OCI-LY7 (cell line): ENCODE measurements at regions not wholly inside any gene's neighbourhood (a gene's known extent, or its start where the extent isn't known, plus 50 kb on each side); places are given as distances from the start of the nearest gene placed in this dataset.

ENCODE experiments used
- BruUV-seq: library from RNA; stranded (reverse); fragments of 400-500 nt; replicated peaks from 2 replicates; lab custom pipeline; 2021; lab: Mats Ljungman, UMichigan
- CTCF ChIA-PET: fragments of 300-600 bp; sonication (Branson Sonifier 250); formaldehyde crosslinking; loops from one replicate; lab custom pipeline; 2022; ENCODE audit warnings: antibody characterized with exemption; ENCODE audit not compliant: unreplicated experiment; lab: Charles Lee
- POLR2A ChIA-PET: fragments of 300-600 bp; sonication (Branson Sonifier 250); formaldehyde crosslinking; loops from one replicate; lab custom pipeline; 2022; ENCODE audit warnings: antibody characterized with exemption; lab: Charles Lee
- DNase-seq: peaks from one replicate; pipeline ENCODE4 v3.0.0-alpha.2; 2015; ENCODE audit warnings: low spot score
- H2AFZ ChIP-seq: fragments of 200-600 bp; sonication (generic), shearing (Covaris generic); 2 replicates; pipeline ENCODE4 v1.6.1; 2014; ENCODE audit warnings: mild to moderate bottlenecking, antibody characterized with exemption, low read length, moderate library complexity
- H3K27ac ChIP-seq: fragments of 200-600 bp; sonication (generic); 2 replicates; pipeline ENCODE4 v1.5.1; 2014; ENCODE audit warnings: mixed run types, low read depth, mild to moderate bottlenecking, moderate library complexity, low read length, inconsistent platforms; ENCODE audit not compliant: poor library complexity, severe bottlenecking
- H3K36me3 ChIP-seq: fragments of 200-600 bp; sonication (generic); 2 replicates; pipeline ENCODE4 v1.6.1; 2014; ENCODE audit warnings: mild to moderate bottlenecking, antibody characterized with exemption, low read length, moderate library complexity, mixed read lengths; ENCODE audit not compliant: insufficient read depth
- H3K4me1 ChIP-seq: fragments of 200-600 bp; sonication (generic); 2 replicates; pipeline ENCODE4 v1.5.1; 2014; ENCODE audit warnings: mild to moderate bottlenecking, low read length; ENCODE audit not compliant: insufficient read depth, poor library complexity, severe bottlenecking
- H3K4me2 ChIP-seq: fragments of 200-600 bp; sonication (generic); 2 replicates; pipeline ENCODE4 v1.6.1; 2014; ENCODE audit warnings: mild to moderate bottlenecking, low read length
- H3K4me3 ChIP-seq: fragments of 200-600 bp; sonication (generic); 2 replicates; pipeline ENCODE4 v1.5.1; 2014; ENCODE audit warnings: mild to moderate bottlenecking, low read depth, low read length; ENCODE audit not compliant: poor library complexity, severe bottlenecking
- H3K79me2 ChIP-seq: fragments of 200-600 bp; sonication (generic); 2 replicates; pipeline ENCODE4 v1.6.1; 2016; ENCODE audit warnings: low read depth, mild to moderate bottlenecking, low read length, moderate library complexity, mixed read lengths; ENCODE audit not compliant: insufficient read depth
- H3K9me2 ChIP-seq: fragments of 200-600 bp; sonication (generic); 2 replicates; pipeline ENCODE4 v1.6.1; 2016; ENCODE audit warnings: mild to moderate bottlenecking, low read length, mixed read lengths; ENCODE audit not compliant: insufficient read depth
- H3K9me3 ChIP-seq: fragments of 200-600 bp; sonication (generic); 2 replicates; pipeline ENCODE4 v1.6.1; 2014; ENCODE audit warnings: mild to moderate bottlenecking, mixed run types, low read length, mixed read lengths
- H4K20me1 ChIP-seq: fragments of 200-600 bp; sonication (generic); 2 replicates; pipeline ENCODE4 v1.6.1; 2014; ENCODE audit warnings: mild to moderate bottlenecking, antibody characterized with exemption, low read length, moderate library complexity, mixed read lengths; ENCODE audit not compliant: insufficient read depth
- EZH2phosphoT487 ChIP-seq: fragments of 200-600 bp; sonication (generic); IDR thresholded peaks from 2 replicates; pipeline ENCODE4 v1.6.1; 2018; ENCODE audit warnings: low read depth, borderline replicate concordance, mild to moderate bottlenecking, mixed run types, antibody characterized with exemption, low read length, moderate library complexity, mixed read lengths
- intact Hi-C: fragments of 100-400 bp; cut with micrococcal nuclease; formaldehyde crosslinking; loops from one replicate; pipeline ENCODE4 v1.10.0; 2022; ENCODE audit not compliant: unreplicated experiment
- TF ChIP-seq, protein P1 (sequence below): fragments of 200-600 bp; sonication (generic); conservative IDR thresholded peaks from 2 replicates; pipeline ENCODE4 v1.5.1; 2014; ENCODE audit warnings: mild to moderate bottlenecking, antibody characterized with exemption, low read length, moderate library complexity, mixed read lengths

GRCh38 chr19:27884376-27884775 is 1328.6 kb downstream of the UQCRFS1 start:
- Histone ChIP-seq H3K36me3 (no peaks in the 10 kb centered on the region), H4K20me1 (no peaks in the 10 kb centered on the region), H3K79me2 (no peaks in the 10 kb centered on the region), H2AFZ (no peak overlapping the region), H3K27ac (no peak overlapping the region), H3K9me2 (no peaks in the 10 kb centered on the region), H3K9me3 (no peaks in the 10 kb centered on the region), H3K4me1 (no peaks in the 10 kb centered on the region), H3K4me3 (no peak overlapping the region), H3K4me2 (no peak overlapping the region)
- ChIA-PET CTCF (no interaction called here), POLR2A (no interaction called here)
- no TSS peak for BruUV-seq
- no peak for DNase-seq
- no peak for TF ChIP-seq EZH2phosphoT487
- TF ChIP-seq, protein P1, sequence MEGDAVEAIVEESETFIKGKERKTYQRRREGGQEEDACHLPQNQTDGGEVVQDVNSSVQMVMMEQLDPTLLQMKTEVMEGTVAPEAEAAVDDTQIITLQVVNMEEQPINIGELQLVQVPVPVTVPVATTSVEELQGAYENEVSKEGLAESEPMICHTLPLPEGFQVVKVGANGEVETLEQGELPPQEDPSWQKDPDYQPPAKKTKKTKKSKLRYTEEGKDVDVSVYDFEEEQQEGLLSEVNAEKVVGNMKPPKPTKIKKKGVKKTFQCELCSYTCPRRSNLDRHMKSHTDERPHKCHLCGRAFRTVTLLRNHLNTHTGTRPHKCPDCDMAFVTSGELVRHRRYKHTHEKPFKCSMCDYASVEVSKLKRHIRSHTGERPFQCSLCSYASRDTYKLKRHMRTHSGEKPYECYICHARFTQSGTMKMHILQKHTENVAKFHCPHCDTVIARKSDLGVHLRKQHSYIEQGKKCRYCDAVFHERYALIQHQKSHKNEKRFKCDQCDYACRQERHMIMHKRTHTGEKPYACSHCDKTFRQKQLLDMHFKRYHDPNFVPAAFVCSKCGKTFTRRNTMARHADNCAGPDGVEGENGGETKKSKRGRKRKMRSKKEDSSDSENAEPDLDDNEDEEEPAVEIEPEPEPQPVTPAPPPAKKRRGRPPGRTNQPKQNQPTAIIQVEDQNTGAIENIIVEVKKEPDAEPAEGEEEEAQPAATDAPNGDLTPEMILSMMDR, result no peak
- intact Hi-C loops, result no loop called here

DNA sequence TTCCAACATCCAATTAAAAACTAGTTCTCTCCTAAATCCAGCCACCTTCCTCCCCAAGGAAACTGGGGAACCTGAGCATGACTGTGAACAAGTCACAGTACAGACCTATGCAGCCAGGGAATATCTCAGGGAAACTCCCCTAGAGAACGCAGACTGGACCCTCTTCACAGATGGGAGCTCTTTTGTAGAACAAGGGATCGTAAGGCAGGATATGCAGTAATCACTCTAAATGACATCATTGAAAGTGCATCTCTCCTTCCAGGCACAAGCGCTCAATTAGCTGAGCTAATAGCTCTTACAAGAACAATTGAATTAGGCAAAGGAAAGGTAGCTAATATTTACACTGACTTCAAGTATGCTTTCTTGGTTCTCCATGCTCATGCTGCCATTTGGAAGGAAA is 1331.7 kb downstream of the UQCRFS1 start:
- H2AFZ ChIP-seq, result no peak overlapping the region
- ChIA-PET POLR2A (no interaction called here), CTCF (no interaction called here)
- H3K4me1 ChIP-seq, result no peaks in the 10 kb centered on the region
- no peak overlapping the region for H3K27ac ChIP-seq
- intact Hi-C loops, result no loop called here
- DNase-seq, result no peak
- no peaks in the 10 kb centered on the region for H3K9me2 ChIP-seq
- TF ChIP-seq, protein P1, result no peak
- TF ChIP-seq EZH2phosphoT487, result no peak
- BruUV-seq, result no TSS peak
- no peak overlapping the region for H3K4me2 ChIP-seq
- H3K4me3 ChIP-seq, result no peak overlapping the region
- no peaks in the 10 kb centered on the region for H4K20me1 ChIP-seq
- H3K79me2 ChIP-seq, result no peaks in the 10 kb centered on the region
- no peaks in the 10 kb centered on the region for H3K36me3 ChIP-seq
- H3K9me3 ChIP-seq, result no peaks in the 10 kb centered on the region

DNA sequence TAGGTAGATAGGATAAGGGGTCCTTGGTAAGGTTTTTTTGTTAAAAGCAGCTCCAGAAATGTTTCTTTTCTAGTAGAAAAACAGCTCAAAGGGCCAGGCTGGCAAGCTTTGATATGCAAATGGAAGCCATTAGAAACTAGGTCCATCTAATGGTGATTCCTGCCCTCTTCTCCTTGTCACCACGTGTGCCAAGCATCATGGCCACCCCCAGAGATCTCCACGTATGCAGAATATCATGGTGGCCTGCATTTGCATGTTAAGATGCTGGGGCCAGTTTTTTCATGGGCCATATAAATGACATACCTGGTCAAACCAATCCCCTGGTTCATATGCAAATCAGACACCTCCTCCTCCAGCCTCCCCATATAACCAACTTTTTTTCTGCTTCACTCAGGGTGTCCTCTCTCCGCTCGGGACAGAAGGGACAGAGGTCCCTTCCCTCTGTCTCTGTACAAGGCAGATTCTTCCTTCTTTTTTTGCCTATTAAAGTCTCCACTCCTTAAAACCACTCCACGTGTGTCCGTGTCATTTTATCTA is 1335.9 kb downstream of the UQCRFS1 start:
- Histone ChIP-seq H3K4me3 (no peak overlapping the region), H3K9me3 (no peaks in the 10 kb centered on the region), H3K4me2 (no peak overlapping the region), H4K20me1 (no peaks in the 10 kb centered on the region), H3K4me1 (no peaks in the 10 kb centered on the region), H3K79me2 (no peaks in the 10 kb centered on the region), H3K9me2 (no peaks in the 10 kb centered on the region), H3K27ac (no peak overlapping the region), H3K36me3 (no peaks in the 10 kb centered on the region), H2AFZ (no peak overlapping the region)
- ChIA-PET POLR2A (no interaction called here), CTCF (no interaction called here)
- intact Hi-C loops, result no loop called here
- TF ChIP-seq, protein P1, result no peak
- no peak for TF ChIP-seq EZH2phosphoT487
- DNase-seq, result no peak
- BruUV-seq, result no TSS peak
